A673 (cell line): ENCODE measurements at regions not wholly inside any gene's neighbourhood (a gene's known extent, or its start where the extent isn't known, plus 50 kb on each side); places are given as distances from the start of the nearest gene placed in this dataset.

Experiments used
- BruUV-seq: library from RNA; stranded (reverse); fragments of 400-500 nt; replicated peaks from 2 replicates; lab custom pipeline; 2021; lab: Mats Ljungman, UMichigan
- CTCF ChIA-PET: fragments of 300-600 bp; sonication (Branson Sonifier 250); formaldehyde crosslinking; loops from one replicate; lab custom pipeline; 2022; ENCODE audit warnings: antibody characterized with exemption; lab: Charles Lee
- POLR2A ChIA-PET: fragments of 300-600 bp; sonication (Branson Sonifier 250); formaldehyde crosslinking; loops from one replicate; lab custom pipeline; 2022; ENCODE audit warnings: antibody characterized with exemption; ENCODE audit not compliant: low non-redundant PET; lab: Charles Lee
- DNase-seq: peaks from one replicate; pipeline ENCODE4 v3.0.0-alpha.2; 2015; ENCODE audit warnings: low spot score
- H3K27ac ChIP-seq: fragments of 200-600 bp; sonication (generic); 2 replicates; pipeline ENCODE4 v1.5.1; 2016; ENCODE audit warnings: mixed run types, low read depth, mild to moderate bottlenecking, mixed read lengths, antibody characterized with exemption, low read length; ENCODE audit not compliant: poor library complexity, severe bottlenecking
- H3K27me3 ChIP-seq: fragments of 200-600 bp; sonication (generic); replicated peaks from 2 replicates; pipeline ENCODE4 v1.6.1; 2017; ENCODE audit warnings: mixed run types, low read depth, mild to moderate bottlenecking, mixed read lengths, antibody characterized with exemption, low read length; ENCODE audit not compliant: insufficient read depth, poor library complexity
- H3K36me3 ChIP-seq: fragments of 200-600 bp; sonication (generic); 2 replicates; pipeline ENCODE4 v1.6.1; 2016; ENCODE audit warnings: mixed run types, mild to moderate bottlenecking, mixed read lengths, antibody characterized with exemption, low read length; ENCODE audit not compliant: insufficient read depth, poor library complexity, severe bottlenecking
- H3K4me1 ChIP-seq: fragments of 200-600 bp; sonication (generic); 2 replicates; pipeline ENCODE4 v1.6.1; 2017; ENCODE audit warnings: mixed run types, mild to moderate bottlenecking, mixed read lengths, antibody characterized with exemption, low read length; ENCODE audit not compliant: insufficient read depth, poor library complexity, severe bottlenecking
- H3K4me3 ChIP-seq: fragments of 200-600 bp; sonication (generic); 2 replicates; pipeline ENCODE4 v1.5.1; 2016; ENCODE audit warnings: low read depth, mixed run types, mild to moderate bottlenecking, mixed read lengths, low read length; ENCODE audit not compliant: poor library complexity, severe bottlenecking
- H3K9me3 ChIP-seq: fragments of 200-600 bp; sonication (generic); 2 replicates; pipeline ENCODE4 v1.6.1; 2016; ENCODE audit warnings: mixed run types, low read depth, mild to moderate bottlenecking, mixed read lengths, antibody characterized with exemption, low read length; ENCODE audit not compliant: poor library complexity, severe bottlenecking
- EZH2 ChIP-seq: fragments of 200-600 bp; sonication (generic); IDR thresholded peaks from 2 replicates; pipeline ENCODE4 v1.6.1; 2017; ENCODE audit warnings: borderline replicate concordance, low read depth, mild to moderate bottlenecking, mixed read lengths, antibody characterized with exemption, low read length; ENCODE audit not compliant: poor library complexity, severe bottlenecking
- intact Hi-C: fragments of 100-400 bp; cut with micrococcal nuclease; formaldehyde crosslinking; loops from one replicate; pipeline ENCODE4 v1.10.0; 2022; ENCODE audit not compliant: unreplicated experiment
- TF ChIP-seq, protein P1 (sequence below): fragments of 300-800, 200-600 bp; sonication (generic); conservative IDR thresholded peaks from 2 replicates; pipeline ENCODE4 v1.5.1; 2017; ENCODE audit warnings: low read depth, mild to moderate bottlenecking, antibody characterized with exemption, low read length, moderate library complexity, mixed read lengths

DNA sequence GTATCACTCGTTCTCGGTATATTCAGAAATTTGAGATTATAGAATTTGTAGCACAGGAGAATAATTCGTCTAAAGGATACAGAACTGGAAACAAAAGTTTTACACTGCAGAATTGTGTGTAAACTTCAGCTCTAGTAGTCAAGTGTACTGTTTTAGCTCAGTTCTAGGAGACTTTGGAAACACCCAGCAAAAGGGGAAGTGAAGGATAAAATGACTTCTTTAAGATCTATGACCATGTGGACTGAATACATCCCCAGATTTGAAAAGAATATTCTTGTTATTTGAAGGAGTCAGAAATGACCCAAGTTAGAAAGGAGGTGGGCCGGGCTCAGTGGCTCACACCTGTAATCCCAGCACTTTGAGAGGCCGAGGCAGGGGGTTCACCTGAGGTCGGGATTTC is 174.0 kb upstream of the FOXQ1 start:
- ChIA-PET POLR2A (no interaction called here), CTCF (no interaction called here)
- Histone ChIP-seq H3K4me1 (peaks cover 10% of the 10 kb centered on the region), H3K27me3 (no peaks in the 10 kb centered on the region), H3K4me3 (no peak overlapping the region), H3K9me3 (no peaks in the 10 kb centered on the region), H3K27ac (no peak overlapping the region), H3K36me3 (no peaks in the 10 kb centered on the region)
- intact Hi-C loops, result no loop called here
- no peak for DNase-seq
- no TSS peak for BruUV-seq
- TF ChIP-seq EZH2, result no peak
- TF ChIP-seq, protein P1, sequence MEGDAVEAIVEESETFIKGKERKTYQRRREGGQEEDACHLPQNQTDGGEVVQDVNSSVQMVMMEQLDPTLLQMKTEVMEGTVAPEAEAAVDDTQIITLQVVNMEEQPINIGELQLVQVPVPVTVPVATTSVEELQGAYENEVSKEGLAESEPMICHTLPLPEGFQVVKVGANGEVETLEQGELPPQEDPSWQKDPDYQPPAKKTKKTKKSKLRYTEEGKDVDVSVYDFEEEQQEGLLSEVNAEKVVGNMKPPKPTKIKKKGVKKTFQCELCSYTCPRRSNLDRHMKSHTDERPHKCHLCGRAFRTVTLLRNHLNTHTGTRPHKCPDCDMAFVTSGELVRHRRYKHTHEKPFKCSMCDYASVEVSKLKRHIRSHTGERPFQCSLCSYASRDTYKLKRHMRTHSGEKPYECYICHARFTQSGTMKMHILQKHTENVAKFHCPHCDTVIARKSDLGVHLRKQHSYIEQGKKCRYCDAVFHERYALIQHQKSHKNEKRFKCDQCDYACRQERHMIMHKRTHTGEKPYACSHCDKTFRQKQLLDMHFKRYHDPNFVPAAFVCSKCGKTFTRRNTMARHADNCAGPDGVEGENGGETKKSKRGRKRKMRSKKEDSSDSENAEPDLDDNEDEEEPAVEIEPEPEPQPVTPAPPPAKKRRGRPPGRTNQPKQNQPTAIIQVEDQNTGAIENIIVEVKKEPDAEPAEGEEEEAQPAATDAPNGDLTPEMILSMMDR, result no peak

DNA sequence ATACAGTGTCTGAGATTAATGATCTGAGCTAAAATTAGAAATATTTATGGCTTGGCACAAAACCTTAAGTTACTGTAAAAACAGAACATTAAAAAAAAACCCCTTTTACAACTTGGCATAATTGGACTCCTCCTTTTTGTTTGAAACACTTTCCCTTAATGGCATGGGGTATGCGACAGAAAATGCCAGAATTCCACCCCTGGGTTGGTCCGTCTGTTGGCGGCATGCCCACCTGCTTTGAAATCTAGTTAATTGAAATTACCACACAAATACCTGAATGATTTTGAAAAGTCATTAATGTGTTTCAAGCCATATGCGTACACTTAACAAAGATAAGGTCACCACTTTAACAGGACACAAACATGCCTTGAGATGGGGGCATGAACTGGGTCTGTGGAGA is 175.1 kb upstream of the FOXQ1 start:
- BruUV-seq, result no TSS peak
- H3K27me3 ChIP-seq, result no peaks in the 10 kb centered on the region
- CTCF ChIA-PET, result no interaction called here

DNA sequence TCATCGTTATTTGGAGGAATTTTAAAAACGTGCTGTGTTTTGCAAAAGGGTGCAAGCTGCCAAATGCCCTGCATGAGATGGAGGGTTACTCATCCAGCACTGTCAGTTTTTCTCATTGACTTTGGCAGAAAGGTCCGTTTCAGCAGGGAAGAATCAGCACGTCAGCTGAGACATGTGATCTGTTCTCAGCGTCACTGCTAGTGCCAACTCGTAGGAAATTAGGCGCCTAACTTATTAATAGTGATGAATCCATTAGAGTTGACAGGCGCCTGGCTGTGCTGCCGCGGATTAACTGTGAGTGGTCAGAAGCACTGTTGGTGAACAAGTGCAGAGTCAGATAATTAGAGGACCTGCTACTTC is 175.5 kb upstream of the FOXQ1 start:
- peaks cover 10% of the 10 kb centered on the region for H3K4me1 ChIP-seq
- CTCF ChIA-PET, result no interaction called here
- peak; percentile 70 for DNase-seq

More for the DNA sequence above, 175.1 kb upstream of the FOXQ1 start:
- no peak for TF ChIP-seq EZH2
- no peak for DNase-seq
- Histone ChIP-seq H3K27ac (no peak overlapping the region), H3K36me3 (no peaks in the 10 kb centered on the region), H3K9me3 (no peaks in the 10 kb centered on the region), H3K4me3 (no peak overlapping the region), H3K4me1 (peaks cover 10% of the 10 kb centered on the region)
- POLR2A ChIA-PET, result no interaction called here
- intact Hi-C loops, result no loop called here

More for the DNA sequence above, 175.5 kb upstream of the FOXQ1 start:
- no peaks in the 10 kb centered on the region for H3K9me3 ChIP-seq
- BruUV-seq, result no TSS peak
- POLR2A ChIA-PET, result no interaction called here
- no peaks in the 10 kb centered on the region for H3K36me3 ChIP-seq
- no peak overlapping the region for H3K4me3 ChIP-seq
- H3K27me3 ChIP-seq, result no peaks in the 10 kb centered on the region
- TF ChIP-seq, protein P1, result no peak
- TF ChIP-seq EZH2, result no peak
- no peak overlapping the region for H3K27ac ChIP-seq
- intact Hi-C loops, result no loop called here
